NCI-H2227 (cell line): ENCODE measurements at regions not wholly inside any gene's neighbourhood (a gene's known extent, or its start where the extent isn't known, plus 50 kb on each side); places are given as distances from the start of the nearest gene placed in this dataset.
"Not testable (repeated sequence)": the region's sequence is repeated elsewhere in the genome, so short reads cannot be mapped to it uniquely, and the experiment has no call there.

ENCODE experiments used
- DNase-seq: peaks from one replicate; lab custom pipeline; 2025; ENCODE audit not compliant: unreplicated experiment; lab: John Stamatoyannopoulos, UW

- no peak for DNase-seq
Observed at GRCh38 chr14:51574009-51574408, 77.7 kb upstream of the FRMD6 start.

GRCh38 chr14:51575349-51576116 is 76.2 kb upstream of the FRMD6 start:
- no peak for DNase-seq

- no peak for DNase-seq
Observed at GRCh38 chr14:51576117-51576430, 75.6 kb upstream of the FRMD6 start.

GRCh38 chr14:51576879-51577278 is 74.8 kb upstream of the FRMD6 start:
- no peak for DNase-seq

GRCh38 chr14:51578853-51579252 is 72.9 kb upstream of the FRMD6 start:
- no peak for DNase-seq

GRCh38 chr14:51581017-51581881 is 70.5 kb upstream of the FRMD6 start:
- DNase-seq, result no peak

GRCh38 chr14:51582437-51582836 is 69.3 kb upstream of the FRMD6 start:
- no peak for DNase-seq

GRCh38 chr14:51585055-51585454 is 66.7 kb upstream of the FRMD6 start:
- DNase-seq, result no peak

- no peak for DNase-seq
Observed at GRCh38 chr14:51592836-51593235, 58.9 kb upstream of the FRMD6 start.

GRCh38 chr14:51593397-51593796 is 58.3 kb upstream of the FRMD6 start:
- DNase-seq, result no peak

GRCh38 chr14:51595881-51596455 is 55.7 kb upstream of the FRMD6 start:
- no peak for DNase-seq

GRCh38 chr14:51596488-51597117 is 55.1 kb upstream of the FRMD6 start:
- no peak for DNase-seq

- no peak for DNase-seq
Observed at GRCh38 chr14:51597261-51598001, 54.3 kb upstream of the FRMD6 start.

- DNase-seq, result not testable (repeated sequence)
Observed at GRCh38 chr14:51598924-51599600, 52.6 kb upstream of the FRMD6 start.

- DNase-seq, result no peak
Observed at GRCh38 chr14:51600658-51601057, 51.1 kb upstream of the FRMD6 start.
